Breast epithelium (tissue), 4 donors: ENCODE measurements at regions not wholly inside any gene's neighbourhood (a gene's known extent, or its start where the extent isn't known, plus 50 kb on each side); places are given as distances from the start of the nearest gene placed in this dataset.

Source experiments
- DNase-seq, 2 donors: peaks; one replicate each; pipeline ENCODE4 v3.0.0-alpha.2; 2019; ENCODE audit warnings: low spot score in 2 of 2
- H3K27ac ChIP-seq, 2 donors: fragments of 200-600 bp; sonication (generic) in 1 of 2; one replicate each; pipeline ENCODE4 v1.5.1; 2016 to 2019; ENCODE audit warnings: mild to moderate bottlenecking in 1 of 2
- H3K27me3 ChIP-seq, 2 donors: fragments of 200-600 bp; sonication (generic) in 1 of 2; one replicate each; pipeline versions ENCODE4 v1.5.1 to v1.6.0; 2017 to 2019; ENCODE audit warnings: control low read depth in 1 of 2, mild to moderate bottlenecking in 1 of 2
- H3K36me3 ChIP-seq: fragments of 200-600 bp; one replicate; pipeline ENCODE4 v1.5.1; 2019
- H3K4me1 ChIP-seq, 2 donors: fragments of 200-600 bp; sonication (generic); one replicate each; pipeline ENCODE4 v1.5.1; 2016 to 2019; ENCODE audit warnings: control low read depth in 1 of 2
- H3K4me3 ChIP-seq, 3 donors: fragments of 200-600 bp; sonication (generic); 1 replicate in 2 of 3; 2 replicates in 1 of 3; pipeline ENCODE4 v1.5.1; 2016 to 2019; ENCODE audit warnings: mild to moderate bottlenecking in 3 of 3, moderate library complexity in 2 of 3
- H3K9me3 ChIP-seq, 2 donors: fragments of 200-600 bp; sonication (generic) in 1 of 2; one replicate each; pipeline ENCODE4 v1.5.1; 2016 to 2019; ENCODE audit warnings: control low read depth in 1 of 2
- POLR2A ChIP-seq: fragments of 450-650 bp; IDR thresholded peaks from one replicate; pipeline ENCODE4 v1.6.1; 2016; ENCODE audit warnings: antibody characterized with exemption, mild to moderate bottlenecking, moderate library complexity
- POLR2AphosphoS5 ChIP-seq, 3 donors: sonication (generic); formaldehyde crosslinking; IDR thresholded peaks; one replicate each; pipeline ENCODE4 v1.6.1; 2017; ENCODE audit warnings: antibody characterized with exemption in 3 of 3
- intact Hi-C: fragments of 100-400 bp; cut with DNase I; formaldehyde crosslinking; loops from one replicate; pipeline ENCODE4 v1.15.1; 2023; ENCODE audit warnings: low total_unique reads
- TF ChIP-seq, protein P1 (sequence below), 3 donors: fragments of 450-650 bp; IDR thresholded peaks; one replicate each; pipeline ENCODE4 v1.5.1; 2016 to 2017; ENCODE audit warnings: antibody characterized with exemption in 3 of 3, mild to moderate bottlenecking in 3 of 3, moderate library complexity in 3 of 3

DNA sequence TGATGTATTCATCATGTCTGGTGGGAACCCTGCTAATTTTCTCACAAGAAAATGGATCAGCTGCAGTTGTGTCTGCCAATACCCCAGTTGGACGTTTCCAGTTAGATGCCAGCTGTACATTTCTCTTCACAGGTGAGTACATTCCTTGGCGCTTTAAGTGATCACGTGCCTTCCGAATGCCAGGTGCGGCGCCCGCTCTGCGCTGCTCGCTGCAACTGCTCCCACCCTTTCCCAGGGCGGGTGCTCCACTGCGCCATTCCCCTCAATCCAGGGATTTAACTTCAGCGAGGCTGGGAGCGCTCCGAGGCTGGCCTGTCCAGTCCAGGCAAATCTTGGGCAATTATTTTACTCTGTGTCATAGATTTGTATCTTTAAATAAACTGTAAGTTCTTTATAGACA, 225.0 kb upstream of the RAB6C start:
- no peak for TF ChIP-seq POLR2AphosphoS5 (IDR thresholded peaks at IDR 0.05)
- TF ChIP-seq POLR2A: no peak
- TF ChIP-seq, protein P1, sequence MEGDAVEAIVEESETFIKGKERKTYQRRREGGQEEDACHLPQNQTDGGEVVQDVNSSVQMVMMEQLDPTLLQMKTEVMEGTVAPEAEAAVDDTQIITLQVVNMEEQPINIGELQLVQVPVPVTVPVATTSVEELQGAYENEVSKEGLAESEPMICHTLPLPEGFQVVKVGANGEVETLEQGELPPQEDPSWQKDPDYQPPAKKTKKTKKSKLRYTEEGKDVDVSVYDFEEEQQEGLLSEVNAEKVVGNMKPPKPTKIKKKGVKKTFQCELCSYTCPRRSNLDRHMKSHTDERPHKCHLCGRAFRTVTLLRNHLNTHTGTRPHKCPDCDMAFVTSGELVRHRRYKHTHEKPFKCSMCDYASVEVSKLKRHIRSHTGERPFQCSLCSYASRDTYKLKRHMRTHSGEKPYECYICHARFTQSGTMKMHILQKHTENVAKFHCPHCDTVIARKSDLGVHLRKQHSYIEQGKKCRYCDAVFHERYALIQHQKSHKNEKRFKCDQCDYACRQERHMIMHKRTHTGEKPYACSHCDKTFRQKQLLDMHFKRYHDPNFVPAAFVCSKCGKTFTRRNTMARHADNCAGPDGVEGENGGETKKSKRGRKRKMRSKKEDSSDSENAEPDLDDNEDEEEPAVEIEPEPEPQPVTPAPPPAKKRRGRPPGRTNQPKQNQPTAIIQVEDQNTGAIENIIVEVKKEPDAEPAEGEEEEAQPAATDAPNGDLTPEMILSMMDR (IDR thresholded peaks at IDR 0.05): no peak
- H3K27me3 ChIP-seq: no peaks in the 10 kb centered on the region
- no peak for DNase-seq
- peaks cover 0 to 4% of the 10 kb centered on the region in 2 donors for H3K9me3 ChIP-seq
- no peak overlapping the region for H3K27ac ChIP-seq
- H3K4me1 ChIP-seq: no peaks in the 10 kb centered on the region
- intact Hi-C loops: no loop called here
- no peaks in the 10 kb centered on the region for H3K36me3 ChIP-seq
- H3K4me3 ChIP-seq: no peak overlapping the region

DNA sequence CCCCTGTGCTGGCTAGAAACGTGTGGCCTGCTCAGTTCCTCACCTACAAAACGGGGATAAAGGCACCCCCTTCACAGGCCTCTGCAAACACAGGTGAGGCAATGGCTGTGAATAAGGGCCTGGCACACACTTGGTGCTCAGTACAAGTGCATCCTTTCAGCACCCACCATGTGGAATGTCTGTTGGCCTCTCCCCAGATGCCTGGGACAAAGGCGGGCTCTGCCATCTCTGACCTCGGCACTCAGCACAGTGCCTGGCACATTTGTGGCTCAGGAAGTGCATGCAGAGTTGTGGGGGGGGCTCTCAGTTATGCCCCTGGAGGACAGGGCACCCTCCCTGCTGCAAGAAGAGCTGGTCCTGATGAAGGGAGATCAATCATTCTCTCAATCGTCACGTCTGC, 224.6 kb upstream of the RAB6C start:
- no peak overlapping the region for H3K4me3 ChIP-seq
- H3K4me1 ChIP-seq: no peaks in the 10 kb centered on the region
- intact Hi-C loops: no loop called here
- TF ChIP-seq POLR2AphosphoS5 (IDR thresholded peaks at IDR 0.05) (no peak), POLR2A (no peak)
- TF ChIP-seq, protein P1 (IDR thresholded peaks at IDR 0.05): no peak
- H3K27ac ChIP-seq: no peak overlapping the region
- no peaks in the 10 kb centered on the region for H3K27me3 ChIP-seq
- H3K9me3 ChIP-seq: peaks cover 0 to 4% of the 10 kb centered on the region in 2 donors
- H3K36me3 ChIP-seq: no peaks in the 10 kb centered on the region
- DNase-seq: no peak

DNA sequence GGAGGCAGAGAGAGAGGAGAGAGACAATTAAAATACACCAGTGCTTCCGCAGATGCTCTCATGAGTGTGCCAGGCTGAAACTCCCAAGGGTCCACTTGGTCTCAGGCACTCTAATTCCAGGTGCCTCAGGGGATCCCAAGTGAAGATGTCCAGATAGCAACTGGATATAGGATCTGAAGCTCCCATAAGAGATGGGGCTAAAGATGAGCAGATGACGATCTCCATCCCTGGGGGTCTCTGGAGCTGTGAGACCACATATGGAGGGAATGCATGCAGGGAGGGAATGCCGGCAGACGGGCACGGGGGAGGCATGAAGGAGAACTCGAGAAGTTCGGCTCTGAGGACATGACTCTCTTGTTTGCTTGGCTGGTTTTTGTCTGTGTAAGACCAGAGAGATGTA, 223.7 kb upstream of the RAB6C start:
- TF ChIP-seq, protein P1 (IDR thresholded peaks at IDR 0.05): no peak

DNA sequence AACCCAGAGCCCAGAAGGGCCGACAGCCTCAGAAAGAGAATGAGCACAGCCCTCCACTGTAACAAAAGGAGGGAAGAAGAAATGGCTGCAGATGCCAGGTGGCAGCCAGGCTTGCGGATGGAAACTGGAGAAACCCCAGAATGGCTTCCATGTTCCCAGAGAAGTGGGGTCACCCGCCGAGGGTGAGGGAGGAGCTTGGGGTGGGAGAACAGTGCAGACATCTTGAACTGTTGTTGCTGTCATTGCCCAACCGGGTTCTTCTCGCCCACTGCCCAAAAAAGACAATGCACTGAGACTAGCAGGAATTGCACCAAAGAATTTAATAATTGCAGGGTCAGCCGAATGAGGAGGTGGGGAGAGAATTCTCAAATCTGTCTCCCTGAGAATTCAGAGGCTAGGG, 223.2 kb upstream of the RAB6C start:
- no peak overlapping the region for H3K27ac ChIP-seq
- DNase-seq: no peak
- intact Hi-C loops: no loop called here
- TF ChIP-seq, protein P1 (IDR thresholded peaks at IDR 0.05): no peak
- TF ChIP-seq POLR2A (no peak), POLR2AphosphoS5 (IDR thresholded peaks at IDR 0.05) (no peak)
- no peak overlapping the region for H3K4me3 ChIP-seq
- no peaks in the 10 kb centered on the region for H3K4me1 ChIP-seq
- no peaks in the 10 kb centered on the region for H3K27me3 ChIP-seq
- no peaks in the 10 kb centered on the region for H3K9me3 ChIP-seq
- H3K36me3 ChIP-seq: no peaks in the 10 kb centered on the region

More for the DNA sequence above, 223.7 kb upstream of the RAB6C start:
- H3K4me1 ChIP-seq: no peaks in the 10 kb centered on the region
- H3K27ac ChIP-seq: no peak overlapping the region
- no peak for DNase-seq
- H3K9me3 ChIP-seq: no peaks in the 10 kb centered on the region
- no peak overlapping the region for H3K4me3 ChIP-seq
- H3K36me3 ChIP-seq: no peaks in the 10 kb centered on the region
- intact Hi-C loops: no loop called here
- H3K27me3 ChIP-seq: no peaks in the 10 kb centered on the region

DNA sequence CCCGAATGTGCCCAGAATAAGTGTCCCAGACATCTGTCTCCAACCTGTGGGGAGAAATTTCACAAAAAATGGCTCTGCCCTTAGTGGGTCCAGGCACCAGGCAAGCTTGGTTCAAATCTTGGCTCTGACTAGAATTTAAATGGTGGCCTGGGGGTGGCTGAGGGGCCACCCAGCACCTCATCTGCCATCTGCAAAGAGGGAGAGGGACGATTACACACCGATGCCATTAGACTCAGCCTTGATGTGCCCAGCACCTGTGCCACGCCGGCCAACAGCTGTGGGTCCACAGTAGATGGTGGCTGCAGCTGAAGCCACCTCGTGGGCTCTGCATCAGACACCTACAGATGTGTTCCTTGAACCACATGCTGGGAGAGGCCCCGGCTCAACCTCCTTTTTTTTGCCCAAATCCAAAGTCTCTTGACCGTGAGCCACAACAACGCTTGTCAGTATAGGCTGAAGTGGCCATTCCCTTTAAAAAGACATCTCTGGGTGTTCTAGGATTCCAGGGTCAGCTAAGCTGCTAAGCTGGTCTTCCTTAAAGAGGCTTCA, 222.0 kb upstream of the RAB6C start:
- TF ChIP-seq, protein P1 (IDR thresholded peaks at IDR 0.05): no peak
- no peak for TF ChIP-seq POLR2A
- Histone ChIP-seq H3K27ac (no peak overlapping the region), H3K9me3 (no peaks in the 10 kb centered on the region), H3K4me3 (no peak overlapping the region), H3K36me3 (no peaks in the 10 kb centered on the region), H3K27me3 (no peaks in the 10 kb centered on the region), H3K4me1 (no peaks in the 10 kb centered on the region)
- intact Hi-C loops: no loop called here
- no peak for DNase-seq
